ENCODE measurements at regions not wholly inside any gene's neighbourhood (a gene's known extent, or its start where the extent isn't known, plus 50 kb on each side); places are given as distances from the start of the nearest gene placed in this dataset.
A peak's percentile ranks its signal among the peaks of the same experiment; 100 is the strongest.

DNA sequence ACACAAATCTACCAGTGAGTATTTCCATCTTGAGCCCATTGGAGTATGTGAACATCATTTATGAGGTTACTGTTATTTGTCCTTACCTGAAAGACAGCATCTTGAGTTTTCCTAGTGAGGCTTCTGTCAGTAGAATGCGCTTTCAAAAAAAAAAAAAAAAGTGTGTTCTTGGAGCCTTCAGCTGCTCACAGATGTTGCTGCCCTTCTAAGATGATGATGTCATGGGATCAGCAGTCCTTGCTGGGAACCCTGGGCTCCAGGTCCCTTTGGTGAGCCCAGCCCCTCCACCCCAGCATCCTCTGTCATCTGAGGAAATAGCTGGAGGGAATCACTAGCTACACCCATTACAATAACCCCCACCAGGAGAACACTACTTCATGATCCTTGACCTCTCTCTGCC, 83.3 kb downstream of the ATPSCKMT start:
- Histone ChIP-seq H3K27me3 (no peaks in the 10 kb centered on the region), H3K27ac (no peak overlapping the region), H3K9me3 (no peaks in the 10 kb centered on the region), H3K4me3 (no peak overlapping the region), H3K36me3 (no peaks in the 10 kb centered on the region), H3K4me1 (no peaks in the 10 kb centered on the region)
- intact Hi-C loops (cut with DNase I), result no loop called here
- TF ChIP-seq CTCF (IDR thresholded peaks at IDR 0.05) (no peak), POLR2AphosphoS5 (IDR thresholded peaks at IDR 0.05; ENCODE audit: insufficient read depth in 1 of 2, low read depth in 1 of 2) (no peak), POLR2A (IDR thresholded peaks at IDR 0.05) (no peak)
- no peak for DNase-seq (ENCODE audit: extremely low spot score in 2 of 2)

DNA sequence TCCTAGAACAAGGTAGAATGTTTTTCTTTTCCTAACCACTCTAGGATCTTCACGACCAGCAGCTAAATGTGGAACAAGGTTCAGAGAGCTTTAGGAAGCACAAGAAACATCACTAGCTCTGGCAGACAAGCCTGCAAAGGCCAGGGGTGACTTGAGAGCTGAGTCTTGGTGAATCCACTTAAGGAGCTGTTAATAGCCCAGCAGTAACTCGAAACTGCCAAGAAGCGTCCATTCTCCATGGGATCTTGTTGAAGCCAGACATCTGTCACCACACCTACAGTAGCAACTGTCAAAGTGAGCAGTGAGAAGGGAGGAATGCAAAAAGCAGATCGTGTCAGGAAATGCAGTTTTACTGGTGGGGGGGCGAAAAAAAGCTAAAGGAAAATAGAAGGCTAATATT, 87.2 kb downstream of the ATPSCKMT start:
- no peak overlapping the region for H3K4me3 ChIP-seq
- intact Hi-C loops (cut with DNase I), result no loop called here
- no peaks in the 10 kb centered on the region for H3K9me3 ChIP-seq
- no peaks in the 10 kb centered on the region for H3K4me1 ChIP-seq
- no peak overlapping the region for H3K27ac ChIP-seq
- no peak for DNase-seq (ENCODE audit: extremely low spot score in 2 of 2)
- no peak for TF ChIP-seq POLR2AphosphoS5 (IDR thresholded peaks at IDR 0.05; ENCODE audit: insufficient read depth in 1 of 2, low read depth in 1 of 2)
- no peak for TF ChIP-seq CTCF (IDR thresholded peaks at IDR 0.05)
- TF ChIP-seq POLR2A (IDR thresholded peaks at IDR 0.05), result no peak
- no peaks in the 10 kb centered on the region for H3K36me3 ChIP-seq
- H3K27me3 ChIP-seq, result no peaks in the 10 kb centered on the region

- intact Hi-C loops (cut with DNase I), result no loop called here
- Histone ChIP-seq H3K9me3 (no peaks in the 10 kb centered on the region), H3K36me3 (no peaks in the 10 kb centered on the region), H3K4me3 (no peak overlapping the region), H3K27me3 (no peaks in the 10 kb centered on the region), H3K4me1 (no peaks in the 10 kb centered on the region), H3K27ac (no peak overlapping the region)
- TF ChIP-seq POLR2A (IDR thresholded peaks at IDR 0.05), result no peak
- no peak for TF ChIP-seq POLR2AphosphoS5 (IDR thresholded peaks at IDR 0.05; ENCODE audit: insufficient read depth in 1 of 2, low read depth in 1 of 2)
- no peak for TF ChIP-seq CTCF (IDR thresholded peaks at IDR 0.05)
- DNase-seq (ENCODE audit: extremely low spot score in 2 of 2), result peak in 1 of 2 donors; percentile 64
These were observed 87.9 kb downstream of the ATPSCKMT start for GRCh38 chr5:10161778-10162177.

DNA sequence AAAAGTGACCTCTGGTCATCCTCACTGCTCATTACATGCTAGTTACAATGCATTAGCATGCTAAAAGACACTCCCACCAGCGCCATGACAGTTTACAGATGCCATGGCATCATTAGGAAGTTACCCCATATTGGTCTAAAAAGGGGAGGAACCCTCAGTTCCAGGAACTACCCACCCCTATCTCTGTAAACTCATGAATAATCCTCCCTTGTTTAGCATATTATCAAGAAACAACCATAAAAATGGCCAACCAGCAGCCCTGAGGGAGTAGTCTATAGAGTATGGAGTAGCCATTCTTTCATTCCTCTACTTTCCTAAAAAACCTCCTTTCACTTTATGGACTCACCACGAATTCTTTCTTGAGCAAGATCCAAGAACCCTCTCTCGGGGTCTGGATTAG, 89.4 kb downstream of the ATPSCKMT start:
- Histone ChIP-seq H3K4me1 (no peaks in the 10 kb centered on the region), H3K36me3 (no peaks in the 10 kb centered on the region), H3K27ac (no peak overlapping the region), H3K4me3 (no peak overlapping the region), H3K9me3 (no peaks in the 10 kb centered on the region), H3K27me3 (no peaks in the 10 kb centered on the region)
- intact Hi-C loops (cut with DNase I), result no loop called here
- no peak for TF ChIP-seq POLR2A (IDR thresholded peaks at IDR 0.05)
- TF ChIP-seq POLR2AphosphoS5 (IDR thresholded peaks at IDR 0.05; ENCODE audit: insufficient read depth in 1 of 2, low read depth in 1 of 2), result no peak
- no peak for TF ChIP-seq CTCF (IDR thresholded peaks at IDR 0.05)
- DNase-seq (ENCODE audit: extremely low spot score in 2 of 2), result no peak

- TF ChIP-seq CTCF (IDR thresholded peaks at IDR 0.05) (no peak), POLR2A (IDR thresholded peaks at IDR 0.05) (no peak), POLR2AphosphoS5 (IDR thresholded peaks at IDR 0.05; ENCODE audit: insufficient read depth in 1 of 2, low read depth in 1 of 2) (no peak)
- Histone ChIP-seq H3K36me3 (no peaks in the 10 kb centered on the region), H3K9me3 (no peaks in the 10 kb centered on the region), H3K27me3 (no peaks in the 10 kb centered on the region), H3K27ac (no peak overlapping the region), H3K4me1 (no peaks in the 10 kb centered on the region), H3K4me3 (no peak overlapping the region)
- intact Hi-C loops (cut with DNase I), result no loop called here
- no peak for DNase-seq (ENCODE audit: extremely low spot score in 2 of 2)
These were observed 90.8 kb downstream of the ATPSCKMT start for GRCh38 chr5:10158886-10159285.
